Skeletal muscle tissue (tissue), 3 donors: ENCODE measurements at regions not wholly inside any gene's neighbourhood (a gene's known extent, or its start where the extent isn't known, plus 50 kb on each side); places are given as distances from the start of the nearest gene placed in this dataset.

ENCODE experiments used
- H3K27ac ChIP-seq: one replicate; pipeline ENCODE4 v1.7.0; 2013; ENCODE audit warnings: mild to moderate bottlenecking, low read depth, low read length, inconsistent platforms
- H3K27me3 ChIP-seq, 3 donors: one replicate each; pipeline ENCODE4 v1.7.0; 2013; ENCODE audit warnings: low read length in 3 of 3; ENCODE audit not compliant: control insufficient read depth in 3 of 3, insufficient read depth in 3 of 3
- H3K36me3 ChIP-seq, 3 donors: one replicate each; pipeline ENCODE4 v1.7.0; 2013; ENCODE audit warnings: low read length in 3 of 3; ENCODE audit not compliant: control insufficient read depth in 3 of 3, insufficient read depth in 3 of 3
- H3K4me1 ChIP-seq, 3 donors: one replicate each; pipeline ENCODE4 v1.7.0; 2013; ENCODE audit warnings: low read length in 3 of 3, mild to moderate bottlenecking in 3 of 3; ENCODE audit not compliant: control insufficient read depth in 3 of 3, insufficient read depth in 3 of 3
- H3K4me3 ChIP-seq, 3 donors: one replicate each; pipeline ENCODE4 v1.7.0; 2013; ENCODE audit warnings: low read length in 3 of 3
- H3K9ac ChIP-seq, 3 donors: one replicate each; pipeline ENCODE4 v1.7.0; 2013; ENCODE audit warnings: low read length in 3 of 3, mild to moderate bottlenecking in 3 of 3, moderate library complexity in 2 of 3, low read depth in 1 of 3
- H3K9me3 ChIP-seq, 3 donors: one replicate each; pipeline ENCODE4 v1.7.0; 2013; ENCODE audit warnings: low read length in 3 of 3; ENCODE audit not compliant: control insufficient read depth in 3 of 3
- donor health status: Osteomylitis.

DNA sequence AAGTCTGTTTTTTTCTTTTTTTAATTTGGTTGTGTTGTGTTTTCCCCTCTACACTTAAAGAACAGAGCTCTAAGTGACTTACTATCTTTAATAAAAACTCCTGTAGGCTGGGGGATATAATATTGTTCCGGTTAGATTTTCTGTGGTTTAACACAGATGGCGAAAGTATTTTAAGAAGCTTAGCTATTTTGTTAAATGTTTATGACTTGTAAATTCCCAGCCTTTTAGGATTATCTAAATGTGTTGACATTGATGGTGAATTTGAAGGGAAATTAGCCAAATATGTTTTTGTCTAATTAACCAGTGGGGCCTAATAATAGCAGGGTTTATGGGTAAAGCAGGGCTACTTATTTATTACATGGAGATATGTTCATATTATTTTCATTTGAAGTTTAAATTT lies 538.5 kb downstream of the INHBA start:
- Histone ChIP-seq H3K36me3 (no peaks in the 10 kb centered on the region), H3K9me3 (no peaks in the 10 kb centered on the region), H3K4me1 (no peaks in the 10 kb centered on the region), H3K27ac (no peak overlapping the region), H3K27me3 (no peaks in the 10 kb centered on the region), H3K9ac (no peak overlapping the region), H3K4me3 (no peak overlapping the region)

DNA sequence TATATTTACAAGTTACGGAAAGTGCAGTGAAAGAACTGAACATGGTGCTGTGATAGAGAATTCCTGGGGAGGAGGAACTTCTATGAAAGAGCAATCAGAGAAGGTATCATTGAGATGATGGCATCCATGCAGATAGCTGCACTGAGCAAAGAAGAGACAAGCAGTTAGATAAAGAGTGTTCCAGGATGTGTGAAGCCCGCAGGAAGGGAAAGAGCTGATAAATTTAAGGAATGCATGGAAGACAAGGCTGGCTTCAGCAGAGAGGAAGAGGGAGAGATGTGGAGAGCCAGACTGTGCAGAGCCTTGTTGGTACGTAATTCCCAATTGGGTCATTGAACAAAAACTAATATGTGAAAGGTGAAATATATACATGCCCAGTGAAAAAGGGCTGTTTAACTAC lies 538.9 kb downstream of the INHBA start:
- H3K4me3 ChIP-seq, result no peak overlapping the region
- no peaks in the 10 kb centered on the region for H3K9me3 ChIP-seq
- H3K9ac ChIP-seq, result no peak overlapping the region
- no peak overlapping the region for H3K27ac ChIP-seq
- no peaks in the 10 kb centered on the region for H3K27me3 ChIP-seq
- H3K4me1 ChIP-seq, result no peaks in the 10 kb centered on the region
- H3K36me3 ChIP-seq, result no peaks in the 10 kb centered on the region

DNA sequence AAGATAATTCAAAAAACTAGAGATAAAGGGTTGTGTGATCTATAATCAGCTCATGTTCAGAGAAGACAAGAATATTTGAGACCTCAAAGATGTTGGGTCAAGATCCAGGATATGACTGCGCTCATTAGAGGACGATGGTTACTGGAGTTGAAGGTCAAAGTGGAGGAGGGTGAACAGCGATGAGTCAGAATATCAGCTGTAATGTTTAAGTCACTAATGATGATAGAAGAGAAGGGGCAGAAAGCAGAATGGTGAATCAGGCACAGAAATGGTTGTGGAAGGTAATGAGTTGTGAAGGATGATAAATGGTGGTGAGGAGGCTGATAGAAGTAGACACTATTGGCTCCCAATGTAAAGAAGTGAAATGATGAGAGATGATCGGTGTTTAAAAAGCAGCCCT lies 540.3 kb downstream of the INHBA start:
- H3K9me3 ChIP-seq, result no peaks in the 10 kb centered on the region
- H3K27me3 ChIP-seq, result no peaks in the 10 kb centered on the region
- H3K36me3 ChIP-seq, result no peaks in the 10 kb centered on the region
- H3K4me3 ChIP-seq, result no peak overlapping the region
- no peaks in the 10 kb centered on the region for H3K4me1 ChIP-seq
- no peak overlapping the region for H3K9ac ChIP-seq
- H3K27ac ChIP-seq, result no peak overlapping the region

DNA sequence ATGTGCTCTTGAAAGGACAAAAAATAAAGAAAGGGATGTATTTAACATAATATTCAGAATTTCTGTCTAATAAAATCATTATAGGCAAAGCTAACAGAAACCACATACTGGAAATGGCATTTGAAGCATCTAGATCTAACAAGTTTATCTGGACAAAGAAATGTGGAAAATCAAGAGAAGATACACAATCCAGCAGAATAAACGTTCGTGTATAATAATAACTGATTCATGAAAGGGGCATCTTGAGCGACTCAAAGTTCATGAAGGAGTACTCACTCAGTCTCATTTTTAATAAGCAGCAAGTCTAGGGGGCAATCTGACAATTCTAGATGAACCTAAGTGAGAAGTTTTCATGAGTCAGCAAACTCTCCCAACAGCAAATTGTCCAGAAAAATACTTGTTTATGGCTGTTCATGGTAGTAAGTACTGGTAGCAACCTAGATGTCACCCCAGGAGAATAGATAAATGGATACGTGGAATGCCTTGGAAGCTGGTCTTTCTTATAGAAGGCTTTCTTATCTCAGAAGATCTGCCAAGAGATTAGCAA lies 541.8 kb downstream of the INHBA start:
- Histone ChIP-seq H3K4me3 (no peak overlapping the region), H3K4me1 (no peaks in the 10 kb centered on the region), H3K9ac (no peak overlapping the region), H3K27ac (no peak overlapping the region), H3K36me3 (no peaks in the 10 kb centered on the region), H3K27me3 (no peaks in the 10 kb centered on the region), H3K9me3 (no peaks in the 10 kb centered on the region)

DNA sequence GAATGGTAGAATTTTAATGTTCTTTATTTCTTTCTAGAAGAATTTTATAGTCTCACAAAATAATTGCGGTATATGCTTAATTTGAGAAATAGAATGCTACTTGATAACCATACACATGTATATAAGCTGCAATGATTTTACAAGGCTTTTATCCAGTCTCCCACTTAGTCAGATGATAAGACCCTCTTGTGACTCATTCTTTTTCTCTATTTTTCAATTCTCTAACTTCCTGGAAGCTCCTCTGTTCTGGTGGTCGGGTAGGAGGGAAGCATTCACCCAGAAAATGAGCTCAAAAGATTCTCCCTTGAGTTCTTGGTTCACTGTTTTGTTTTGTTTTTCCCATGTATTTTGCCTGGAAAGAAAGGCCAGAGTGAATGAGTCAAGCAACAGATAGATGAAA lies 546.6 kb downstream of the INHBA start:
- Histone ChIP-seq H3K36me3 (no peaks in the 10 kb centered on the region), H3K27ac (no peak overlapping the region), H3K4me3 (no peak overlapping the region), H3K27me3 (no peaks in the 10 kb centered on the region), H3K4me1 (no peaks in the 10 kb centered on the region), H3K9ac (no peak overlapping the region), H3K9me3 (no peaks in the 10 kb centered on the region)

DNA sequence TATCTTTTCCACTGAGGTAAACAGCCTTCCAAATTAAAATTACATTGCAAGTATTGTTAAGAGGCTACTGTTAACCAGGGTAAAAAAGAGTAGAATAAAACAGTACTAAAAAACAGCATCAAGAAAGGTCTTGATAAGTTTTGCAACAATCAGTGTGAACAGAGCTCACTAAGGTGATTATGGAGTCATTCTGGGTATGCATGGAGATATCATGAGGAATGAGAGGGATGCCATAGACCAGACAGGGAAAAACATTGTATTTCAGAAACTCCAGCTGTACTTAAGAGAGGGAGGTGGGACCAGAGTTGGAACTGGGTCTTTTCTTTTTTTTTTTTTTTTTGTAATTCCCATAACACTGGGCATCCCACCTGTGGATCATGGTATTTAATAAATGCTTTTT lies 549.6 kb downstream of the INHBA start:
- Histone ChIP-seq H3K36me3 (no peaks in the 10 kb centered on the region), H3K9ac (no peak overlapping the region), H3K27ac (no peak overlapping the region), H3K9me3 (no peaks in the 10 kb centered on the region), H3K4me1 (no peaks in the 10 kb centered on the region), H3K27me3 (no peaks in the 10 kb centered on the region), H3K4me3 (no peak overlapping the region)

DNA sequence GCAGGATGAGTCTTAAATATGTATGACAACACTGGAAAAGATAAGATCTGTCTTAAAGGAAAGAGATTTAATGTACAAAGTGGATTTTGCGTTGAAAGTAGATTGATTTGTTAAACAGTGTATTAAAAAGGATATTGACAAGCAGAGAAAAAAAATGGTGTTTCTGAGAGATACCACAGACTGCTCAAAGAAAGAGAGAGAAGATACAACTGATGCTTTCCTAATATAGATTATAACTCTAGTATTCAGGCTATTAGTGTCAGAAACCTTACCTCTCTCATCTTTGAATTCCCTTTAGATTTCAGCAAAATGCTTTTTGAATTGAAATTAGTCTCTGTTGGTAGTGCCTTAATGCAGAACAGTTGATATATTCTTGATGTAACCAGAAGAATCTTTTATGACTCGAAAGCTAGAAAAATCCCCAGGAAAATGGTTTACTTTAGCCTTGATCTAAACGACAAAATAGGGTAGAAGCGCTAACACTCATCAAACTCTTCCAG lies 550.7 kb downstream of the INHBA start:
- H3K4me1 ChIP-seq, result no peaks in the 10 kb centered on the region
- no peaks in the 10 kb centered on the region for H3K9me3 ChIP-seq
- no peaks in the 10 kb centered on the region for H3K36me3 ChIP-seq
- no peak overlapping the region for H3K27ac ChIP-seq
- H3K9ac ChIP-seq, result no peak overlapping the region
- H3K27me3 ChIP-seq, result no peaks in the 10 kb centered on the region
- no peak overlapping the region for H3K4me3 ChIP-seq

DNA sequence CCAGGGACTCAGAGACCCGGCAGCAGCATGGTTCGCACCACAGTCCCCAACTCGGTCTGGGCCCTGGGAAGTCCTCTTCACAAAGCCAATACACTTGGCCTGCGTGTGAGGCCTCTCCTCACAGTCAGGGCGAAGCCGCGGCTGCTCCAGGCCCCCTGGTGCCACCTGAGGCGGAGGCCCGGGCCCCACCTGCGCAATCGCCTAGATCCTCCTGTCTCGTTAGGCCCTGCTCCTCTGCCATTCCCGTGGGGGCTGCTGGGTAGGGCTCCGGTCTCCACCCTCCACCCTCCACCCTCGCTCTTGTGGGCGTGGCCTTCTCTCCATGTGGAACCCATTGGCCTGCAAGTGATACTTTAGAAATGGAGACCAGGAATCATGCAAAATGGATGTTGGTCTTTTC lies 553.3 kb downstream of the INHBA start:
- no peaks in the 10 kb centered on the region for H3K27me3 ChIP-seq
- H3K4me3 ChIP-seq, result no peak overlapping the region
- H3K27ac ChIP-seq, result no peak overlapping the region
- no peaks in the 10 kb centered on the region for H3K4me1 ChIP-seq
- H3K9ac ChIP-seq, result no peak overlapping the region
- H3K9me3 ChIP-seq, result no peaks in the 10 kb centered on the region
- no peaks in the 10 kb centered on the region for H3K36me3 ChIP-seq

DNA sequence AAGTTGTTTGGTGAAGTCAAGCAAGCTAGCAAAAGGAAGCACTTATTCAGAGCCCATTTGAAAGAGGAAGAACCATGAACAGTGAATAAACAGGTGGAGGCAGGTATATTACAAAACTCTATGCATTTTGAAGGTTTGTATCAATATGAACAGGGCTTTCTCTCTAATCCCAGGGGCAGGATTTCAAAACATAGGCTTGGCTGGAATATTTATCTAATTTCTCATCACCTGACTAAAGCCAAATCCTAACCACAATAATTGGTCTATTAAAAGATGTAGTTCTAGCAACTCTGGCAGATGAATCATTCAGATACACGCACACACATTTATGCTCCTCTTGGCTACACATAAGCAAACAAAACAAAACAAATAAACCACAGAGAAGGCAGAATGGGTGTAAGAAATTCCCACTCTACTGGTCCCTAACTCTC lies 554.4 kb downstream of the INHBA start:
- no peaks in the 10 kb centered on the region for H3K36me3 ChIP-seq
- H3K27ac ChIP-seq, result no peak overlapping the region
- H3K27me3 ChIP-seq, result no peaks in the 10 kb centered on the region
- no peak overlapping the region for H3K4me3 ChIP-seq
- no peaks in the 10 kb centered on the region for H3K4me1 ChIP-seq
- no peaks in the 10 kb centered on the region for H3K9me3 ChIP-seq
- H3K9ac ChIP-seq, result no peak overlapping the region

DNA sequence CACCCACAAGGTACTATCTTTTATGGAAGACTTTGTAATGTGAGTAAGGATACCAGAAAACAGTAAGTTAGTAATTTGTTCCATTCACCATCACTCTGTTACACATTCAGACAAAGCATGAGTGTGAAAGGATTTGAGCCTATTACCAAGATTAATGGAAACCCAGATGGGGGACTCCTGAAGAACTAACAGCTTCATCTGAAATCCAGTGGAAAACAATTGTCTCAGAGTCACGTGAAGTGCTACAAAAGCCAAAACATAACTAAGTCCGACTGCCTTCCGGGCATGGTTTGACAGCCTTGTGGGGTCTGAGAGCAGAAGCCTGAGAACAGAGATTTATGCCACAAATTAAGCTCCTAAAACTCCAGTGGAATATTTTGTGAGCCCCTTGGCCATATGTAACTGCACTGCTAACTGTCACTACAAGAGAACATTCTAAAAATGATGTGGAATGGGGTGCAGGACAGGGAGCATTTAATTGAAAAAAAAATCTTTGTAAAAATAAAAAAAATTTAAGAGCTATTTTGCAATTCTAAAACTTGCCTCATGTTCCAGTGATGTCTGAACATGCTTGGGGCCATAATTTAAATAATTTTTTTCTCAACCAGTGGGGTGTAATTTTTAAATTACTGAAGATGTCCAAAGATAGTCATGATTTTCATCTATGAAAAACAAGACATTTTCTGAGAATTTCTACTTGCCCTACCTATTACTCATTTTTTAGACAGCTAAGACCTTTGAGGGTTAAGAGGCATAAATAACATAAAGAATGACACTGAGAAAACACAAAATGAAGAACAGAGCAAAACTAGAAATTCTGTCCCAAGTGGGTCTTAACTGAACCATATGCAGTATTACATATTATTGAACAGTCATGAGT lies 555.0 kb downstream of the INHBA start:
- Histone ChIP-seq H3K4me3 (no peak overlapping the region), H3K9me3 (no peaks in the 10 kb centered on the region), H3K36me3 (no peaks in the 10 kb centered on the region), H3K27me3 (no peaks in the 10 kb centered on the region), H3K27ac (no peak overlapping the region), H3K9ac (no peak overlapping the region), H3K4me1 (no peaks in the 10 kb centered on the region)
